ENCODE measurements at regions not wholly inside any gene's neighbourhood (a gene's known extent, or its start where the extent isn't known, plus 50 kb on each side); places are given as distances from the start of the nearest gene placed in this dataset.

DNA sequence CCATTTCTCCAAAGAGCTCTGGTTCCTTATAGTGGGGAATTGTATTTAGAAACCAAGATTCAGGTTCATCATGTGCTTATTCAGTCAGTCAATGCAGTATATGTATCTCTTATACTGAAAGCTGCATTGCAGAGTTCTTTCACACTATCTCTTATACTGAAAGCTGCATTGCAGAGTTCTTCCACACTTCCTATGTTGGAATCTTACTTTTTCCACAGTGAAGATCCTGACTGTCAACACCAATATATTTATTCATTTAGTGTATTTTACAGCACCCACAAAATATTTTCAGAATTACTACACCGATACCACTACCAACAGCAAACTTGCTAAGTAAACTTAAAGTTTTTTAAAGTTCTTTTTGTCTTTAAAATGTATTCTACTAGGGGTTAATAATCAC is 349.3 kb upstream of the MMS22L start:
- no peak overlapping the region for H3K4me2 ChIP-seq (ENCODE audit: low read length)
- no peaks in the 10 kb centered on the region for H4K20me1 ChIP-seq (ENCODE audit: insufficient read depth)
- H3K9me3 ChIP-seq (ENCODE audit: control insufficient read depth in 1 of 2, insufficient read depth in 1 of 2, low read depth in 1 of 2, low read length in 2 of 2), result no peaks in the 10 kb centered on the region
- ChIA-PET RAD21 (ENCODE audit: low non-redundant PET in 1 of 2, low total read pairs in 2 of 2, uncharacterized antibody in 2 of 2, unreplicated experiment in 2 of 2) (no interaction called here), CTCF (no interaction called here), POLR2A (no interaction called here)
- DNase-seq (ENCODE audit: low read depth, low spot score) (no peak), ATAC-seq (no peak)
- no peaks in the 10 kb centered on the region for H3K79me2 ChIP-seq (ENCODE audit: insufficient read depth, low read length)
- no peaks in the 10 kb centered on the region for H3K27me3 ChIP-seq (ENCODE audit: insufficient read depth, low read length)
- BruUV-seq (replicated peaks), result no TSS peak
- H3K4me1 ChIP-seq (ENCODE audit: control insufficient read depth in 1 of 2, insufficient read depth in 2 of 2, low read length in 2 of 2), result no peaks in the 10 kb centered on the region
- H3K27ac ChIP-seq (ENCODE audit: low read depth, low read length), result no peak overlapping the region
- intact Hi-C loops (cut with micrococcal nuclease), result no loop called here
- H2AFZ ChIP-seq (ENCODE audit: low read depth, low read length, poor library complexity, severe bottlenecking), result no peak overlapping the region
- no peak overlapping the region for H3K4me3 ChIP-seq (replicated peaks in 1 of 2; ENCODE audit: low read depth in 1 of 2, low read length in 2 of 2)
- TF ChIP-seq ELF1 (IDR thresholded peaks at IDR 0.05; ENCODE audit: borderline replicate concordance, low read depth), result no peak
- no peak for TF ChIP-seq ZFX (IDR thresholded peaks at IDR 0.05)
- TF ChIP-seq, protein P1, sequence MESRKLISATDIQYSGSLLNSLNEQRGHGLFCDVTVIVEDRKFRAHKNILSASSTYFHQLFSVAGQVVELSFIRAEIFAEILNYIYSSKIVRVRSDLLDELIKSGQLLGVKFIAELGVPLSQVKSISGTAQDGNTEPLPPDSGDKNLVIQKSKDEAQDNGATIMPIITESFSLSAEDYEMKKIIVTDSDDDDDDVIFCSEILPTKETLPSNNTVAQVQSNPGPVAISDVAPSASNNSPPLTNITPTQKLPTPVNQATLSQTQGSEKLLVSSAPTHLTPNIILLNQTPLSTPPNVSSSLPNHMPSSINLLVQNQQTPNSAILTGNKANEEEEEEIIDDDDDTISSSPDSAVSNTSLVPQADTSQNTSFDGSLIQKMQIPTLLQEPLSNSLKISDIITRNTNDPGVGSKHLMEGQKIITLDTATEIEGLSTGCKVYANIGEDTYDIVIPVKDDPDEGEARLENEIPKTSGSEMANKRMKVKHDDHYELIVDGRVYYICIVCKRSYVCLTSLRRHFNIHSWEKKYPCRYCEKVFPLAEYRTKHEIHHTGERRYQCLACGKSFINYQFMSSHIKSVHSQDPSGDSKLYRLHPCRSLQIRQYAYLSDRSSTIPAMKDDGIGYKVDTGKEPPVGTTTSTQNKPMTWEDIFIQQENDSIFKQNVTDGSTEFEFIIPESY (IDR thresholded peaks at IDR 0.05; ENCODE audit: extremely low read depth, insufficient replicate concordance, low read length), result no peak
- TF ChIP-seq SP1 (IDR thresholded peaks at IDR 0.05; ENCODE audit: low read depth), result no peak
- TF ChIP-seq, protein P2, sequence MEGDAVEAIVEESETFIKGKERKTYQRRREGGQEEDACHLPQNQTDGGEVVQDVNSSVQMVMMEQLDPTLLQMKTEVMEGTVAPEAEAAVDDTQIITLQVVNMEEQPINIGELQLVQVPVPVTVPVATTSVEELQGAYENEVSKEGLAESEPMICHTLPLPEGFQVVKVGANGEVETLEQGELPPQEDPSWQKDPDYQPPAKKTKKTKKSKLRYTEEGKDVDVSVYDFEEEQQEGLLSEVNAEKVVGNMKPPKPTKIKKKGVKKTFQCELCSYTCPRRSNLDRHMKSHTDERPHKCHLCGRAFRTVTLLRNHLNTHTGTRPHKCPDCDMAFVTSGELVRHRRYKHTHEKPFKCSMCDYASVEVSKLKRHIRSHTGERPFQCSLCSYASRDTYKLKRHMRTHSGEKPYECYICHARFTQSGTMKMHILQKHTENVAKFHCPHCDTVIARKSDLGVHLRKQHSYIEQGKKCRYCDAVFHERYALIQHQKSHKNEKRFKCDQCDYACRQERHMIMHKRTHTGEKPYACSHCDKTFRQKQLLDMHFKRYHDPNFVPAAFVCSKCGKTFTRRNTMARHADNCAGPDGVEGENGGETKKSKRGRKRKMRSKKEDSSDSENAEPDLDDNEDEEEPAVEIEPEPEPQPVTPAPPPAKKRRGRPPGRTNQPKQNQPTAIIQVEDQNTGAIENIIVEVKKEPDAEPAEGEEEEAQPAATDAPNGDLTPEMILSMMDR (IDR thresholded peaks at IDR 0.05 in 2 of 3, conservative IDR thresholded peaks at IDR 0.05 in 1 of 3; ENCODE audit: borderline replicate concordance in 1 of 3, insufficient read depth in 1 of 3, low read depth in 2 of 3, low read length in 2 of 3), result no peak
- TF ChIP-seq EGR1 (IDR thresholded peaks at IDR 0.05; ENCODE audit: low read depth), result no peak
- TF ChIP-seq, protein P3, sequence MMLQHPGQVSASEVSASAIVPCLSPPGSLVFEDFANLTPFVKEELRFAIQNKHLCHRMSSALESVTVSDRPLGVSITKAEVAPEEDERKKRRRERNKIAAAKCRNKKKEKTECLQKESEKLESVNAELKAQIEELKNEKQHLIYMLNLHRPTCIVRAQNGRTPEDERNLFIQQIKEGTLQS (IDR thresholded peaks at IDR 0.05), result no peak
- TF ChIP-seq YY1 (IDR thresholded peaks at IDR 0.05; ENCODE audit: extremely low read depth, insufficient replicate concordance, low read depth, low read length), result no peak
- no peak for TF ChIP-seq FOSL1 (IDR thresholded peaks at IDR 0.05; ENCODE audit: low read depth)
- TF ChIP-seq, protein P4, sequence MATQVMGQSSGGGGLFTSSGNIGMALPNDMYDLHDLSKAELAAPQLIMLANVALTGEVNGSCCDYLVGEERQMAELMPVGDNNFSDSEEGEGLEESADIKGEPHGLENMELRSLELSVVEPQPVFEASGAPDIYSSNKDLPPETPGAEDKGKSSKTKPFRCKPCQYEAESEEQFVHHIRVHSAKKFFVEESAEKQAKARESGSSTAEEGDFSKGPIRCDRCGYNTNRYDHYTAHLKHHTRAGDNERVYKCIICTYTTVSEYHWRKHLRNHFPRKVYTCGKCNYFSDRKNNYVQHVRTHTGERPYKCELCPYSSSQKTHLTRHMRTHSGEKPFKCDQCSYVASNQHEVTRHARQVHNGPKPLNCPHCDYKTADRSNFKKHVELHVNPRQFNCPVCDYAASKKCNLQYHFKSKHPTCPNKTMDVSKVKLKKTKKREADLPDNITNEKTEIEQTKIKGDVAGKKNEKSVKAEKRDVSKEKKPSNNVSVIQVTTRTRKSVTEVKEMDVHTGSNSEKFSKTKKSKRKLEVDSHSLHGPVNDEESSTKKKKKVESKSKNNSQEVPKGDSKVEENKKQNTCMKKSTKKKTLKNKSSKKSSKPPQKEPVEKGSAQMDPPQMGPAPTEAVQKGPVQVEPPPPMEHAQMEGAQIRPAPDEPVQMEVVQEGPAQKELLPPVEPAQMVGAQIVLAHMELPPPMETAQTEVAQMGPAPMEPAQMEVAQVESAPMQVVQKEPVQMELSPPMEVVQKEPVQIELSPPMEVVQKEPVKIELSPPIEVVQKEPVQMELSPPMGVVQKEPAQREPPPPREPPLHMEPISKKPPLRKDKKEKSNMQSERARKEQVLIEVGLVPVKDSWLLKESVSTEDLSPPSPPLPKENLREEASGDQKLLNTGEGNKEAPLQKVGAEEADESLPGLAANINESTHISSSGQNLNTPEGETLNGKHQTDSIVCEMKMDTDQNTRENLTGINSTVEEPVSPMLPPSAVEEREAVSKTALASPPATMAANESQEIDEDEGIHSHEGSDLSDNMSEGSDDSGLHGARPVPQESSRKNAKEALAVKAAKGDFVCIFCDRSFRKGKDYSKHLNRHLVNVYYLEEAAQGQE (IDR thresholded peaks at IDR 0.05; ENCODE audit: low read depth), result no peak
- no peaks in the 10 kb centered on the region for H3K36me3 ChIP-seq (ENCODE audit: control insufficient read depth in 1 of 2, insufficient read depth in 2 of 2, low read length in 2 of 2)
- no peak overlapping the region for H3K9ac ChIP-seq (ENCODE audit: low read length)
- no peaks in the 10 kb centered on the region for H3K9me2 ChIP-seq (ENCODE audit: insufficient read depth)

Measured in HCT116 (cell line).